ENCODE measurements at regions not wholly inside any gene's neighbourhood (a gene's known extent, or its start where the extent isn't known, plus 50 kb on each side); places are given as distances from the start of the nearest gene placed in this dataset.

DNA sequence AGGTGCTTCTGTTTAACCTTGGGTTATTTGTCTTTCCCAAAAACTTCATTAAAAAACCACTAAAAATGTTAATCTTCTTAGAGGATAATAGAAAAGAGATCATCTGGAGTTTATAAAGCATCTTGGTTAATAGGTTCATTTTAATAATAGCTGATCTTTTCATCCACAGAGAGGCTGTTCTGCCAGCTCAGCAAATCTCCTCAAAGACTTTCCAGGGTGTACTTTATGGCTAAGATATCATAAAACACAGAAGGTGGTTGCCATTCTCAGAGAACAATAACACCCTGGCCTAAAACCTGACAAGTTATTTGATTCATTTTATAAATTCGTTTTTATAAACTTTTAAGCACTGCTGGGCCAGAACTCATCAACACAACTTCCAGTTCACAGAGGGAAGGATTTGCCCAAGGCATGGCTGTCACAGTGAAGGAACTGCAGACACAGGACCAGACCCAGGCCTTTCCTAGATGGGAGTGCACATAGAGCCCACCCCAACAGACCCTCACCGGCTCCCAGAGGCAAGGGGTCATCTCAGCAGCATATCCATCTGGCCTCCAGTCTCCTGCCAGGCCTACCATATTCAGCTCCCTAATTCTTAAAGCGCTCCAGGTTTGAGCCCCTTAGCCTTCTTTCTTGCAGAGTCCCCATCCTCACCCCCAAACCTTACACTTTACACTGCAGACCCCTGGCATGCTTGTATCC, 203.4 kb upstream of the RAB6C start:
- H3K4me1 ChIP-seq (ENCODE audit: insufficient read depth, low read length) = no peaks in the 10 kb centered on the region
- H3K9me3 ChIP-seq (ENCODE audit: low read length) = no peaks in the 10 kb centered on the region

GRCh38 chr2:129777146-129777545, 202.3 kb upstream of the RAB6C start:
- H3K9me3 ChIP-seq (ENCODE audit: low read length) = no peaks in the 10 kb centered on the region
- H3K36me3 ChIP-seq (ENCODE audit: insufficient read depth, low read length) = no peaks in the 10 kb centered on the region
- no peak overlapping the region for H3K4me3 ChIP-seq (ENCODE audit: low read depth in 1 of 2, low read length in 2 of 2)
- H3K27me3 ChIP-seq (ENCODE audit: control insufficient read depth in 1 of 2, insufficient read depth in 2 of 2, low read length in 2 of 2) = no peaks in the 10 kb centered on the region
- H3K27ac ChIP-seq (ENCODE audit: low read depth, low read length) = no peak overlapping the region
- no peaks in the 10 kb centered on the region for H3K4me1 ChIP-seq (ENCODE audit: insufficient read depth, low read length)
- no peak overlapping the region for H3K9ac ChIP-seq (ENCODE audit: low read length)

More for the DNA sequence above, 203.4 kb upstream of the RAB6C start:
- no peak overlapping the region for H3K9ac ChIP-seq (ENCODE audit: low read length)
- no peaks in the 10 kb centered on the region for H3K27me3 ChIP-seq (ENCODE audit: control insufficient read depth in 1 of 2, insufficient read depth in 2 of 2, low read length in 2 of 2)
- no peak overlapping the region for H3K27ac ChIP-seq (ENCODE audit: low read depth, low read length)
- H3K4me3 ChIP-seq (ENCODE audit: low read depth in 1 of 2, low read length in 2 of 2) = no peak overlapping the region
- H3K36me3 ChIP-seq (ENCODE audit: insufficient read depth, low read length) = no peaks in the 10 kb centered on the region

GRCh38 chr2:129777762-129778583, 201.5 kb upstream of the RAB6C start:
- no peaks in the 10 kb centered on the region for H3K27me3 ChIP-seq (ENCODE audit: control insufficient read depth in 1 of 2, insufficient read depth in 2 of 2, low read length in 2 of 2)
- H3K4me1 ChIP-seq (ENCODE audit: insufficient read depth, low read length) = no peaks in the 10 kb centered on the region
- H3K9ac ChIP-seq (ENCODE audit: low read length) = no peak overlapping the region
- no peak overlapping the region for H3K4me3 ChIP-seq (ENCODE audit: low read depth in 1 of 2, low read length in 2 of 2)
- H3K36me3 ChIP-seq (ENCODE audit: insufficient read depth, low read length) = no peaks in the 10 kb centered on the region
- no peak overlapping the region for H3K27ac ChIP-seq (ENCODE audit: low read depth, low read length)
- no peaks in the 10 kb centered on the region for H3K9me3 ChIP-seq (ENCODE audit: low read length)

DNA sequence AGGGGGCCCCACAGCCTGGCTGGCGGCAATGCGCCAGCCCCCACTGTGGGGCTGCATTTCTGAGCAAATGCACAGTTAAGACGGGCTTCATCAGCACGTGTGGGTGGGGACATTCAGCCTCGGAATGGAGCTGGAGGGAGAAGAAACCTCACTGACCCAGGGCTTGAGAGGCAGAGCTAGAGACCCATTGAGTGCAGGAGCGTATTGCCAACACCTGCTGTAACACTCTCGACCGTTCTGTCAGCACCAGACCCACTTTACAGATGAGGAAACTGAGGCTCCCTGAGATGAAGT, 200.9 kb upstream of the RAB6C start:
- Histone ChIP-seq H3K9ac (ENCODE audit: low read length) (no peak overlapping the region), H3K9me3 (ENCODE audit: low read length) (no peaks in the 10 kb centered on the region), H3K4me3 (ENCODE audit: low read depth in 1 of 2, low read length in 2 of 2) (no peak overlapping the region), H3K27me3 (ENCODE audit: control insufficient read depth in 1 of 2, insufficient read depth in 2 of 2, low read length in 2 of 2) (no peaks in the 10 kb centered on the region), H3K4me1 (ENCODE audit: insufficient read depth, low read length) (no peaks in the 10 kb centered on the region), H3K27ac (ENCODE audit: low read depth, low read length) (no peak overlapping the region), H3K36me3 (ENCODE audit: insufficient read depth, low read length) (no peaks in the 10 kb centered on the region)

DNA sequence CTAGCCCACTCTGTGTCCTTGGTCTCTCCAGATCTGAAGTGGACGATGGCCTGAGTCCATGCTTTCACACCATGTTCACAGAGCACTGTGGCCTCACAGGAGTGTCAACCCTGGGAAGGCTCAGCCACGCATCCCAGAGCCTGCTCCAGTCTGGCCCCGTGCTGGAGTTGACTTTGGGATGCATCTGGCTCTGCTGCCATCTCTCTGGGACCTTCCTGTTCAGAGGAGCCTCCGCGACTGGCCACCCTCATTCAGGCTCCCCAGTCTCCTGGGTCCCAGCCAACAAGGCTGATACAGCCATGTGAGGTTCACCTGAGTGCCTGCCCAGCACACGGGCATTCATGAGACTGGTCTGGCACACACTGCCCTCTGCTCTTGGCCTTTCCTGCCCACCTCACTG, 199.7 kb upstream of the RAB6C start:
- Histone ChIP-seq H3K4me1 (ENCODE audit: insufficient read depth, low read length) (no peaks in the 10 kb centered on the region), H3K27me3 (ENCODE audit: control insufficient read depth in 1 of 2, insufficient read depth in 2 of 2, low read length in 2 of 2) (no peaks in the 10 kb centered on the region), H3K4me3 (ENCODE audit: low read depth in 1 of 2, low read length in 2 of 2) (no peak overlapping the region), H3K9ac (ENCODE audit: low read length) (no peak overlapping the region), H3K27ac (ENCODE audit: low read depth, low read length) (no peak overlapping the region), H3K36me3 (ENCODE audit: insufficient read depth, low read length) (no peaks in the 10 kb centered on the region), H3K9me3 (ENCODE audit: low read length) (no peaks in the 10 kb centered on the region)

GRCh38 chr2:129780316-129781270, 198.9 kb upstream of the RAB6C start:
- H3K4me3 ChIP-seq (ENCODE audit: low read depth in 1 of 2, low read length in 2 of 2) = no peak overlapping the region
- H3K9me3 ChIP-seq (ENCODE audit: low read length) = no peaks in the 10 kb centered on the region
- H3K36me3 ChIP-seq (ENCODE audit: insufficient read depth, low read length) = no peaks in the 10 kb centered on the region
- H3K27me3 ChIP-seq (ENCODE audit: control insufficient read depth in 1 of 2, insufficient read depth in 2 of 2, low read length in 2 of 2) = no peaks in the 10 kb centered on the region
- no peak overlapping the region for H3K27ac ChIP-seq (ENCODE audit: low read depth, low read length)
- H3K9ac ChIP-seq (ENCODE audit: low read length) = no peak overlapping the region
- no peaks in the 10 kb centered on the region for H3K4me1 ChIP-seq (ENCODE audit: insufficient read depth, low read length)

GRCh38 chr2:129781749-129782632, 197.5 kb upstream of the RAB6C start:
- H3K27ac ChIP-seq (ENCODE audit: low read depth, low read length) = no peak overlapping the region
- no peak overlapping the region for H3K9ac ChIP-seq (ENCODE audit: low read length)
- no peaks in the 10 kb centered on the region for H3K9me3 ChIP-seq (ENCODE audit: low read length)
- H3K4me1 ChIP-seq (ENCODE audit: insufficient read depth, low read length) = no peaks in the 10 kb centered on the region
- H3K36me3 ChIP-seq (ENCODE audit: insufficient read depth, low read length) = no peaks in the 10 kb centered on the region
- H3K4me3 ChIP-seq (ENCODE audit: low read depth in 1 of 2, low read length in 2 of 2) = no peak overlapping the region
- no peaks in the 10 kb centered on the region for H3K27me3 ChIP-seq (ENCODE audit: control insufficient read depth in 1 of 2, insufficient read depth in 2 of 2, low read length in 2 of 2)

DNA sequence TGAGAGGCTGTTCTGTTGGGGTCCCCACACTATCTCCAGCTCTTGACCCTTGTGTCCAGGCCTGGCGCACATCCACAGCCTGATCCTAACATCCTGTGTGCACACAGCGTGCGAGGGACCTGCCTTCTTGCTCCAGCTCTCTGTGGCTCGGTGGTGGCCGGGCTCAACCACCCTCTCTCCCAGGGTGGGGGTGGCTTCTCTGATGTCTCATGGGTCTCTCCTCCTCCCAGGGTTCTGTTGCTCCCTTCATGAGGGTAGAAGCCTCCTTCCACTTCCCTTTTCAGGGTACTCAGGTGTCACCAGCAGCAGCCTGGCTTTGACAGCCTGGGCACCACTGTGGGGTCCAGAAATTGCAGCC, 196.9 kb upstream of the RAB6C start:
- no peaks in the 10 kb centered on the region for H3K27me3 ChIP-seq (ENCODE audit: control insufficient read depth in 1 of 2, insufficient read depth in 2 of 2, low read length in 2 of 2)
- H3K9me3 ChIP-seq (ENCODE audit: low read length) = no peaks in the 10 kb centered on the region
- no peaks in the 10 kb centered on the region for H3K4me1 ChIP-seq (ENCODE audit: insufficient read depth, low read length)
- H3K36me3 ChIP-seq (ENCODE audit: insufficient read depth, low read length) = no peaks in the 10 kb centered on the region
- H3K27ac ChIP-seq (ENCODE audit: low read depth, low read length) = no peak overlapping the region
- H3K4me3 ChIP-seq (ENCODE audit: low read depth in 1 of 2, low read length in 2 of 2) = no peak overlapping the region
- no peak overlapping the region for H3K9ac ChIP-seq (ENCODE audit: low read length)

DNA sequence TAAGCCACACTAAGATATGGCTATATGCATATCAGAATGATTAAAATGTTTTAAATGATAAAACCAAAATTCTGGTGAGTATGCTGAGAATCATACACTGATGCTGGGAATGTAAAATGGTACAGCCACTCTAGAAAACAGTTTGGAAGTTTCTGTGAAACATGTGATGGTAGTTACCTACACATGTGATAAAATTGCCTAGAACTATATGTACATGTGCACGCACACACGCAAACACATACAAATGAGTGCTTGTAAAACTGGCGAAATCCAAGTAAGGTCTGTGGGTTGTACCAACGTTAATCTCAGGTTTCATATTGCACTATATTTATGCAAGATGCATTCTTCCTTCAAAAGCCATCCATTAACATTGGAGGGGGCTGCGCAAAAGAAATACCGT, 195.0 kb upstream of the RAB6C start:
- H3K9me3 ChIP-seq (ENCODE audit: low read length) = no peaks in the 10 kb centered on the region
- no peak overlapping the region for H3K9ac ChIP-seq (ENCODE audit: low read length)
- H3K27ac ChIP-seq (ENCODE audit: low read depth, low read length) = no peak overlapping the region
- no peak overlapping the region for H3K4me3 ChIP-seq (ENCODE audit: low read depth in 1 of 2, low read length in 2 of 2)
- H3K36me3 ChIP-seq (ENCODE audit: insufficient read depth, low read length) = no peaks in the 10 kb centered on the region
- H3K27me3 ChIP-seq (ENCODE audit: control insufficient read depth in 1 of 2, insufficient read depth in 2 of 2, low read length in 2 of 2) = no peaks in the 10 kb centered on the region
- H3K4me1 ChIP-seq (ENCODE audit: insufficient read depth, low read length) = no peaks in the 10 kb centered on the region

DNA sequence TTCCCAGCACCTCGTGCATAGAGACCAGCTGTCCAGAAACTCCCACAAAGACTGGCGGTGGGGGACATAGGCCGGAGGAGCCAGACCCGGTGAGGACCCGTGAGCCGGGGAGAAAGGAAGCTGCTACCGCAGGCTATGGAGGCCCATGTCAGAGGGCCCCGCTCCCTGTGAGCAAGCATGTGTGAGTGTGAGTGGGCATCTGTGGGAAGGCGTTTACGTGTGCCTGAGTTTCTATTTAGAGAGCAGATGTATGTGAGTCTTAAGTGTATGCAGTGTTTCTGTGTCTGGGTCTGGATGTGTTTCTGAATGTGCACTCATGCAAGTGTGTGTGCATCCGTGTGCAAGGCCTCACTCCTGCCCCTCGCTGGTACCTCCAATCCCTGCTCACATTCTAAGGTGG, 187.8 kb upstream of the RAB6C start:
- H3K4me1 ChIP-seq (ENCODE audit: insufficient read depth, low read length) = no peaks in the 10 kb centered on the region
- H3K9me3 ChIP-seq (ENCODE audit: low read length) = no peaks in the 10 kb centered on the region
- H3K9ac ChIP-seq (ENCODE audit: low read length) = no peak overlapping the region
- no peaks in the 10 kb centered on the region for H3K36me3 ChIP-seq (ENCODE audit: insufficient read depth, low read length)
- H3K27me3 ChIP-seq (ENCODE audit: control insufficient read depth in 1 of 2, insufficient read depth in 2 of 2, low read length in 2 of 2) = no peaks in the 10 kb centered on the region
- no peak overlapping the region for H3K4me3 ChIP-seq (ENCODE audit: low read depth in 1 of 2, low read length in 2 of 2)
- H3K27ac ChIP-seq (ENCODE audit: low read depth, low read length) = no peak overlapping the region

All from muscle layer of colon (tissue), 2 donors.